ENCODE measurements at regions not wholly inside any gene's neighbourhood (a gene's known extent, or its start where the extent isn't known, plus 50 kb on each side); places are given as distances from the start of the nearest gene placed in this dataset.
"Not testable (repeated sequence)": the region's sequence is repeated elsewhere in the genome, so short reads cannot be mapped to it uniquely, and the experiment has no call there.

DNA sequence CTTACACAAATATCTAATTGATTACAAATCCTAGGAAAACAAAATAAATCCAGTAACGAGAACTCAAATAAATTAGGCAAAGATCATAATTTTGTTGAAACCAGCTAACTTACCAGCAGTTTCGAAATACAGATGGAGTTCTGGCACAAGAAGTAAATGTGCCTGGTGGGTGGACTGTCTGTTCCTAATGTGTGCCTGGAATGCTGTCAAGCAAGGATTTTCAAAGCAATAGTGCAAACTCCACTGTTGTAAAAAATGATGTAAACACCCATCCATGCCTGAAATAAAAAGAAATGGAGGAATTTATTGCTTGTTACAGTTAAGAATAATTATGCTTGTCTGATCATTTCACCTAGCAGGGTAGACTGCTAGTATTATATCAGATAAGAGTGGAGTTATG lies 423.9 kb upstream of the MAP2 start:
- no peak for FAIRE-seq
- Histone ChIP-seq H3K27me3 (ENCODE audit: control insufficient read depth, insufficient read depth, low read length) (no peaks in the 10 kb centered on the region), H3K4me3 (ENCODE audit: low read depth, low read length) (no peak overlapping the region), H3K36me3 (ENCODE audit: control insufficient read depth, insufficient read depth, low read length) (no peaks in the 10 kb centered on the region)
- TF ChIP-seq CTCF (IDR thresholded peaks at IDR 0.05; ENCODE audit: insufficient read depth, low read length, severe bottlenecking): no peak
- DNase-seq (ENCODE audit: low read depth): no peak

- TF ChIP-seq CTCF (IDR thresholded peaks at IDR 0.05; ENCODE audit: insufficient read depth, low read length, severe bottlenecking): no peak
- H3K27me3 ChIP-seq (ENCODE audit: control insufficient read depth, insufficient read depth, low read length): no peaks in the 10 kb centered on the region
- H3K36me3 ChIP-seq (ENCODE audit: control insufficient read depth, insufficient read depth, low read length): no peaks in the 10 kb centered on the region
- no peak for DNase-seq (ENCODE audit: low read depth)
- no peak overlapping the region for H3K4me3 ChIP-seq (ENCODE audit: low read depth, low read length)
- no peak for FAIRE-seq
Measured at GRCh38 chr2:209002054-209002453, 421.8 kb upstream of the MAP2 start.

GRCh38 chr2:209005371-209005770 lies 418.5 kb upstream of the MAP2 start:
- no peak for TF ChIP-seq CTCF (IDR thresholded peaks at IDR 0.05; ENCODE audit: insufficient read depth, low read length, severe bottlenecking)
- H3K36me3 ChIP-seq (ENCODE audit: control insufficient read depth, insufficient read depth, low read length): no peaks in the 10 kb centered on the region
- DNase-seq (ENCODE audit: low read depth) (no peak), FAIRE-seq (no peak)
- H3K27me3 ChIP-seq (ENCODE audit: control insufficient read depth, insufficient read depth, low read length): no peaks in the 10 kb centered on the region
- H3K4me3 ChIP-seq (ENCODE audit: low read depth, low read length): no peak overlapping the region

DNA sequence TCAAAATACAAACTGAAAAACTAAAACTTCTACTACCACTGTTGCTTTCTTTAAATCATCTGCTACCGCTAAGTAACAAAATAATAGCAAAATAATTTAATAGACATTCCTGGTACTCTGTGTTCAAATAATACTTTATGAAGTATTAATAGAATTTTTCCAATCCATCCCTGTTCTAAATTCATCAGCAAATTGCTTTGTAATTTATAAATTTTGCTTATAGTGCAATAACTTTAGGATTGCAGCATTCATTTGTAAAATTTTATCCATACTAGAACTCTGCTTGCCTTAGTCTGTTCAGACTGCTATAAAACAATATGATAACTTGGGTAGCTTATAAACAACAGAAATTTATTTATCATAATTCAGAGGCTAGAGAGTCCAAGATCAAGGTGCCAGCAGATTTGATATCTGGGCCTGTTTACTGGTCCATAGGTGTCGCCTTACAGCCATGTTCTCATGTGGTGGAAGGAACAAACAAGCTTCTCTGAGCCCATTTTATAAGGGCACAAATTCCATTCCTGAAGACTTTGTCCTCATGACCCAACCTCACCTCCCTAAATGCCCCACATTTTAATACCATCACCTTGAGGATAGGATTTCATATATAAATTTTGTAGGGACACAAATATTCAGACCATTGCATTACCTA lies 415.1 kb upstream of the MAP2 start:
- no peak overlapping the region for H3K4me3 ChIP-seq (ENCODE audit: low read depth, low read length)
- FAIRE-seq: no peak
- DNase-seq (ENCODE audit: low read depth): no peak
- no peak for TF ChIP-seq CTCF (IDR thresholded peaks at IDR 0.05; ENCODE audit: insufficient read depth, low read length, severe bottlenecking)
- H3K36me3 ChIP-seq (ENCODE audit: control insufficient read depth, insufficient read depth, low read length): no peaks in the 10 kb centered on the region
- H3K27me3 ChIP-seq (ENCODE audit: control insufficient read depth, insufficient read depth, low read length): no peaks in the 10 kb centered on the region

DNA sequence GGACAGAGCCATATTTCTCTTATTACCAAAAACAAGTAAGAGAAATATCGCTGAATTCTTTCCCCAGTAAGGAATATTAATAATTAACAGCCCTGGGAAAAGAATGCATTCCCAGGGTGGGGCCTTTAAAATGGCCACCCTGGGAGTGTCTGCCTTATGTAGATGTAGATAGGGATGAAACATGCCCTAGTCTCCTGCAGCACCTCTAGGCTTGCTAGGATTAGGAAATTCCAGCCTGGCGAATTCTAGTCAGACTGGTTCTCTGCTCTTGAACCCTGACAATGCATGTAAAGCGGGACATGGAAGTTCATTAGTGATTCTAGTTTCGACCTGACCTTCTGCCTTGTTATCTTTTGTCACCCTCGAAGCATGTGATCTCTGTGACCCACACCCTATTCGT lies 405.2 kb upstream of the MAP2 start:
- H3K4me3 ChIP-seq (ENCODE audit: low read depth, low read length); H3K36me3 ChIP-seq (ENCODE audit: control insufficient read depth, insufficient read depth, low read length); FAIRE-seq; DNase-seq (ENCODE audit: low read depth); H3K27me3 ChIP-seq (ENCODE audit: control insufficient read depth, insufficient read depth, low read length): not testable (repeated sequence)

DNA sequence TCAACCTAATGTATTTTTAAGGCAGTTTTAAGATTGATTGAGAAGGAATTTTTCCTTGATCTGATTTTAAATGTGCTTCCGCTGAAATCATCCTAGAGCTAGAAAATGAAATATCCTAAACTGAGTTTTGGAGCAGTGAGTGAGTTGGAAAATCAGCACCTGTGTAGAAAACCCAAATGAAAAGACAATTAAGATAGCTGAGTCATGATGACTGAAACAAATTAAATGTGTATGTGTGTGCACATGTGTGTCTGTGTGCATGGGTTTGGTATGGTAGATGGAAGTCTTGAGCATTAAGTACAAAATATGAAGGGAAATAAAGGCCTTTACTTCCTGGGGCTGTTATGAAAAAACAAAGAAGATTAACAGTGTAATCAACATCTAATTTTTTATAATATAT lies 394.6 kb upstream of the MAP2 start:
- FAIRE-seq: no peak
- DNase-seq (ENCODE audit: low read depth): no peak
- no peak for TF ChIP-seq CTCF (IDR thresholded peaks at IDR 0.05; ENCODE audit: insufficient read depth, low read length, severe bottlenecking)

More for the DNA sequence above, 394.6 kb upstream of the MAP2 start:
- Histone ChIP-seq H3K27me3 (ENCODE audit: control insufficient read depth, insufficient read depth, low read length) (no peaks in the 10 kb centered on the region), H3K36me3 (ENCODE audit: control insufficient read depth, insufficient read depth, low read length) (no peaks in the 10 kb centered on the region), H3K4me3 (ENCODE audit: low read depth, low read length) (no peak overlapping the region)
